Caco-2 (cell line): ENCODE measurements at regions not wholly inside any gene's neighbourhood (a gene's known extent, or its start where the extent isn't known, plus 50 kb on each side); places are given as distances from the start of the nearest gene placed in this dataset.
"Not testable (repeated sequence)": the region's sequence is repeated elsewhere in the genome, so short reads cannot be mapped to it uniquely, and the experiment has no call there.

Experiments used
- BruUV-seq: library from RNA; stranded (reverse); fragments of 400-500 nt; replicated peaks from 2 replicates; lab custom pipeline; 2021; lab: Mats Ljungman, UMichigan
- CTCF ChIA-PET: fragments of 300-600 bp; sonication (Branson Sonifier 250); formaldehyde crosslinking; loops from one replicate; lab custom pipeline; 2022; ENCODE audit warnings: antibody characterized with exemption; lab: Charles Lee
- POLR2A ChIA-PET: fragments of 300-600 bp; sonication (Branson Sonifier 250); formaldehyde crosslinking; loops from one replicate; lab custom pipeline; 2022; ENCODE audit warnings: antibody characterized with exemption; lab: Charles Lee
- DNase-seq, 2 experiments: peaks; one replicate each; pipeline versions ENCODE4 v3.0.0 to v3.0.0-alpha.2; 2020 to 2022
- H3K27me3 ChIP-seq: replicated peaks from 2 replicates; pipeline ENCODE4 v1.6.0; 2011; ENCODE audit warnings: low read length; ENCODE audit not compliant: control insufficient read depth, insufficient read depth
- H3K36me3 ChIP-seq: 2 replicates; pipeline ENCODE4 v1.5.1; 2011; ENCODE audit warnings: low read length; ENCODE audit not compliant: control insufficient read depth, insufficient read depth
- H3K4me1 ChIP-seq: fragments of 250-450 bp; sonication (Bioruptor Pico); 2 replicates; pipeline ENCODE4 v1.5.1; 2020; ENCODE audit warnings: mild to moderate bottlenecking
- H3K4me3 ChIP-seq: 2 replicates; pipeline ENCODE4 v1.5.1; 2011; ENCODE audit warnings: low read depth, mild to moderate bottlenecking, control low read depth, low read length
- H3K9me3 ChIP-seq: fragments of 250-450 bp; sonication (Bioruptor Pico); 2 replicates; pipeline ENCODE4 v1.5.1; 2020; ENCODE audit warnings: mild to moderate bottlenecking, moderate library complexity
- H3K27ac Mint-ChIP-seq: one replicate; pipeline ENCODE4 v1.8.0; 2022; ENCODE audit warnings: mixed read lengths; ENCODE audit not compliant: unreplicated experiment
- H3K27me3 Mint-ChIP-seq: one replicate; pipeline ENCODE4 v1.8.0; 2022; ENCODE audit warnings: mixed read lengths; ENCODE audit not compliant: insufficient read depth, unreplicated experiment
- H3K36me3 Mint-ChIP-seq: one replicate; pipeline ENCODE4 v1.8.0; 2022; ENCODE audit warnings: mild to moderate bottlenecking, mixed read lengths; ENCODE audit not compliant: insufficient read depth, unreplicated experiment
- H3K4me1 Mint-ChIP-seq: one replicate; pipeline ENCODE4 v1.8.0; 2022; ENCODE audit warnings: low read depth, mixed read lengths; ENCODE audit not compliant: unreplicated experiment
- H3K4me3 Mint-ChIP-seq: one replicate; pipeline ENCODE4 v1.8.0; 2022; ENCODE audit warnings: mild to moderate bottlenecking, moderate library complexity, mixed read lengths; ENCODE audit not compliant: unreplicated experiment
- H3K9me3 Mint-ChIP-seq: one replicate; pipeline ENCODE4 v1.8.0; 2022; ENCODE audit warnings: mixed read lengths; ENCODE audit not compliant: unreplicated experiment
- intact Hi-C: fragments of 100-400 bp; cut with micrococcal nuclease; formaldehyde crosslinking; loops from one replicate; pipeline ENCODE4 v1.10.0; 2022; ENCODE audit not compliant: unreplicated experiment
- TF ChIP-seq, protein P1 (sequence below), 2 experiments: fragments of 200-600 bp in 1 of 2; IDR thresholded peaks; 1 replicate in 1 of 2; 2 replicates in 1 of 2; pipeline versions ENCODE4 v1.5.1 to v1.8.0; 2011 to 2022; ENCODE audit warnings: antibody characterized with exemption in 1 of 2, control low read depth in 1 of 2, inconsistent platforms in 1 of 2, low read depth in 1 of 2, low read length in 1 of 2, mild to moderate bottlenecking in 1 of 2, moderate library complexity in 1 of 2; ENCODE audit not compliant: insufficient read depth in 1 of 2, severe bottlenecking in 1 of 2, unreplicated experiment in 1 of 2

DNA sequence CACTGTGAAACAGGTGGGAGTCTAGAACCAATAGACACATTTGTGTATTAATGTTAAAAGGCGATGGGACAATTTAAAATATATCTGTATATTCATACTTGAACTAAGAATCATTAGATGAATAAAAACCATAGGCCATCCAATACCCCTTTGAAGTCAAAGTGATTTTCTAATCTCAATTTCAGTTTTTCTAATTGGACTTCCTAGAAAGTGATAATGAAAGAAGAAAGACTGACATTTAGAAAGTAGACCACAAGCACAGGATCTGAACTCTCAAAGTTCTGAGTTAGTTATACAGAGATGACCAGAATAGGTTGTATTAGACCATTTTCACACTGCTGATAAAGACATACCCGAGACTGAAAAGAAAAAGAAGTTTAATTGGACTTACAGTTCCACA lies 412.8 kb upstream of the PIK3R1 start:
- Mint-ChIP-seq H3K4me1 (peaks cover 6% of the 10 kb centered on the region), H3K36me3 (no peaks in the 10 kb centered on the region), H3K27me3 (no peaks in the 10 kb centered on the region), H3K27ac (no peak overlapping the region), H3K9me3 (peaks cover 10% of the 10 kb centered on the region), H3K4me3 (no peak overlapping the region)
- ChIA-PET POLR2A (no interaction called here), CTCF (no interaction called here)
- Histone ChIP-seq H3K4me3 (no peak overlapping the region), H3K9me3 (peaks cover 6% of the 10 kb centered on the region), H3K36me3 (no peaks in the 10 kb centered on the region), H3K27me3 (no peaks in the 10 kb centered on the region), H3K4me1 (no peaks in the 10 kb centered on the region)
- intact Hi-C loops: no loop called here
- BruUV-seq: no TSS peak
- DNase-seq: no peak
- TF ChIP-seq, protein P1, sequence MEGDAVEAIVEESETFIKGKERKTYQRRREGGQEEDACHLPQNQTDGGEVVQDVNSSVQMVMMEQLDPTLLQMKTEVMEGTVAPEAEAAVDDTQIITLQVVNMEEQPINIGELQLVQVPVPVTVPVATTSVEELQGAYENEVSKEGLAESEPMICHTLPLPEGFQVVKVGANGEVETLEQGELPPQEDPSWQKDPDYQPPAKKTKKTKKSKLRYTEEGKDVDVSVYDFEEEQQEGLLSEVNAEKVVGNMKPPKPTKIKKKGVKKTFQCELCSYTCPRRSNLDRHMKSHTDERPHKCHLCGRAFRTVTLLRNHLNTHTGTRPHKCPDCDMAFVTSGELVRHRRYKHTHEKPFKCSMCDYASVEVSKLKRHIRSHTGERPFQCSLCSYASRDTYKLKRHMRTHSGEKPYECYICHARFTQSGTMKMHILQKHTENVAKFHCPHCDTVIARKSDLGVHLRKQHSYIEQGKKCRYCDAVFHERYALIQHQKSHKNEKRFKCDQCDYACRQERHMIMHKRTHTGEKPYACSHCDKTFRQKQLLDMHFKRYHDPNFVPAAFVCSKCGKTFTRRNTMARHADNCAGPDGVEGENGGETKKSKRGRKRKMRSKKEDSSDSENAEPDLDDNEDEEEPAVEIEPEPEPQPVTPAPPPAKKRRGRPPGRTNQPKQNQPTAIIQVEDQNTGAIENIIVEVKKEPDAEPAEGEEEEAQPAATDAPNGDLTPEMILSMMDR (IDR thresholded peaks at IDR 0.05; ENCODE audit: insufficient read depth in 1 of 2, low read depth in 1 of 2, low read length in 1 of 2, severe bottlenecking in 1 of 2, unreplicated experiment in 1 of 2): no peak

DNA sequence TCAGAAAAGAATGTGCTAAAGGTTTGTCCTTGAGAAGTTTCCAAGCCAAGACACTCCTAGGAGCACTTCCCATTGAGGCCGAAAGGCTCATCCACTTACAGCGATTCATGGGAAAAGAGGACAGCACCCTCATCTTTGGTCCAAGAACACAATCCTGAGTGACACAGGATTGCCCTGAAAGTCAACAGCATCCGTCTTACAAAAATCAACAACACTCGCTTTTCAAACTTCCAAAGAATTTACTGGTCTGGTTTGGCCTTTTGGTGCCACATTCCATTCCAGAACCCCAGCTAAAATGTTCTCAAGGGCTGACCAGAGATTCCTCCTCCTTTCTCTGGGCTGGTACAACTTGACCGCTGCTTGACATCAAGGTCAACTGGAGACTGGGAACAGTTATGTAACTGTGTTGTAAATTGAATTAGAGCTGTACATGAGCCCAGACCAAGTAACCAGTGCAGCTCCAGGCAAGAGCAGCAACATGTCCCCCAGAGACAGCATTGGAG lies 415.8 kb upstream of the PIK3R1 start:
- H3K9me3 ChIP-seq: peaks cover 7% of the 10 kb centered on the region
- CTCF ChIA-PET: no interaction called here
- Mint-ChIP-seq H3K4me3 (no peak overlapping the region), H3K27ac (no peak overlapping the region), H3K9me3 (peaks cover 10% of the 10 kb centered on the region), H3K36me3 (no peaks in the 10 kb centered on the region), H3K27me3 (no peaks in the 10 kb centered on the region), H3K4me1 (peaks cover 6% of the 10 kb centered on the region)
- no peak for DNase-seq
- H3K27me3 ChIP-seq: no peaks in the 10 kb centered on the region
- POLR2A ChIA-PET: no interaction called here
- BruUV-seq: no TSS peak
- intact Hi-C loops: no loop called here
- no peak overlapping the region for H3K4me3 ChIP-seq
- no peaks in the 10 kb centered on the region for H3K4me1 ChIP-seq
- TF ChIP-seq, protein P1 (IDR thresholded peaks at IDR 0.05; ENCODE audit: insufficient read depth in 1 of 2, low read depth in 1 of 2, low read length in 1 of 2, severe bottlenecking in 1 of 2, unreplicated experiment in 1 of 2): no peak
- no peaks in the 10 kb centered on the region for H3K36me3 ChIP-seq

DNA sequence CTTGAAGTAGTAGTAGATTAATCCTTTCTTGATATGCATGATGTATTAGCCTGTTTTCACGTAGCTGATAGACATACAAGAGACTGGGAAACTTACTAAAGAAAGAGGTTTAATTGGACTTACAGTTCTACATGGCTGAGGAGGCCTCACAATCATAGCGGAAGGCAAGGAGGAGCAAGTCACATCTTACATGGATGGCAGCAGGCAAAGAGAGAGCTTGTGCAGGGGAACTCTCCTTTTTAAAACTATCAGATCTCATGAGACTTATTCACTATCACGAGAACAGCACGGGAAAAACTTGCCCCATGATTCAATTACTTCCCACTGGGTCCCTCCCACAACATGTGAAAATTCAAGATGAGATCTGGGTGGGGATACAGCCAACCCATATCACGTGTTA lies 417.1 kb upstream of the PIK3R1 start:
- H3K27ac Mint-ChIP-seq, DNase-seq, POLR2A ChIA-PET, H3K4me1 ChIP-seq, BruUV-seq, H3K36me3 ChIP-seq, H3K36me3 Mint-ChIP-seq, H3K4me3 ChIP-seq, H3K4me3 Mint-ChIP-seq, H3K4me1 Mint-ChIP-seq, H3K27me3 ChIP-seq, intact Hi-C loops, H3K9me3 ChIP-seq, CTCF ChIA-PET, H3K9me3 Mint-ChIP-seq, H3K27me3 Mint-ChIP-seq: not testable (repeated sequence)
